Activated naive CD8-positive, alpha-beta T cell treated with anti-CD3 and anti-CD28 coated beads, Interleukin-2, amount 50 U/mL, for 24 hours (primary cell): ENCODE measurements at regions not wholly inside any gene's neighbourhood (a gene's known extent, or its start where the extent isn't known, plus 50 kb on each side); places are given as distances from the start of the nearest gene placed in this dataset.
"Not testable (repeated sequence)": the region's sequence is repeated elsewhere in the genome, so short reads cannot be mapped to it uniquely, and the experiment has no call there.

Source experiments
- ATAC-seq: fragments of 150-1000 bp; cut with Tn5 transposase; one replicate; pipeline ENCODE4 v1.10.0; 2021
- DNase-seq: peaks from one replicate; pipeline ENCODE4 v3.0.0; 2021
- H3K27ac Mint-ChIP-seq: one replicate; pipeline ENCODE4 v1.8.0; 2021; ENCODE audit warnings: mild to moderate bottlenecking, mixed read lengths
- H3K27me3 Mint-ChIP-seq: one replicate; pipeline ENCODE4 v1.8.0; 2021; ENCODE audit warnings: mixed read lengths
- H3K36me3 Mint-ChIP-seq: one replicate; pipeline ENCODE4 v1.8.0; 2021; ENCODE audit warnings: low read depth, mixed read lengths
- H3K4me1 Mint-ChIP-seq: one replicate; pipeline ENCODE4 v1.8.0; 2021; ENCODE audit warnings: mixed read lengths
- H3K4me3 Mint-ChIP-seq: one replicate; pipeline ENCODE4 v1.8.0; 2021; ENCODE audit warnings: mild to moderate bottlenecking, moderate library complexity, mixed read lengths
- H3K9me3 Mint-ChIP-seq: one replicate; pipeline ENCODE4 v1.8.0; 2021; ENCODE audit warnings: mixed read lengths

- H3K27ac Mint-ChIP-seq, result no peak overlapping the region
- ATAC-seq (no peak), DNase-seq (no peak)
- no peaks in the 10 kb centered on the region for H3K9me3 Mint-ChIP-seq
- H3K36me3 Mint-ChIP-seq, result no peaks in the 10 kb centered on the region
- no peak overlapping the region for H3K4me3 Mint-ChIP-seq
- peaks cover 24% of the 10 kb centered on the region for H3K4me1 Mint-ChIP-seq
- peaks cover 3% of the 10 kb centered on the region for H3K27me3 Mint-ChIP-seq
Measured at GRCh38 chr20:23140991-23141390, 54.9 kb upstream of the CD93 start.

GRCh38 chr20:23139984-23140383, 53.9 kb upstream of the CD93 start:
- not testable (repeated sequence) for DNase-seq, H3K27me3 Mint-ChIP-seq, H3K4me3 Mint-ChIP-seq, ATAC-seq, H3K27ac Mint-ChIP-seq, H3K36me3 Mint-ChIP-seq, H3K9me3 Mint-ChIP-seq
- H3K4me1 Mint-ChIP-seq, result peaks cover 24% of the 10 kb centered on the region

- Mint-ChIP-seq H3K27me3 (no peaks in the 10 kb centered on the region), H3K9me3 (no peaks in the 10 kb centered on the region), H3K4me3 (no peak overlapping the region), H3K36me3 (no peaks in the 10 kb centered on the region), H3K4me1 (peaks cover 24% of the 10 kb centered on the region), H3K27ac (no peak overlapping the region)
- ATAC-seq, result no peak
- DNase-seq, result no peak
Measured at GRCh38 chr20:23139524-23139923, 53.4 kb upstream of the CD93 start.

GRCh38 chr20:23138682-23139081, 52.6 kb upstream of the CD93 start:
- H3K9me3 Mint-ChIP-seq, result no peaks in the 10 kb centered on the region
- H3K36me3 Mint-ChIP-seq, result no peaks in the 10 kb centered on the region
- no peak overlapping the region for H3K27ac Mint-ChIP-seq

GRCh38 chr20:23138226-23138625, 52.1 kb upstream of the CD93 start:
- DNase-seq (no peak), ATAC-seq (no peak)
- no peak overlapping the region for H3K4me3 Mint-ChIP-seq
- no peak overlapping the region for H3K27ac Mint-ChIP-seq
- H3K4me1 Mint-ChIP-seq, result peaks cover 16% of the 10 kb centered on the region
- no peaks in the 10 kb centered on the region for H3K36me3 Mint-ChIP-seq
- H3K9me3 Mint-ChIP-seq, result no peaks in the 10 kb centered on the region
- H3K27me3 Mint-ChIP-seq, result no peaks in the 10 kb centered on the region

More at GRCh38 chr20:23138682-23139081, 52.6 kb upstream of the CD93 start:
- Mint-ChIP-seq H3K4me1 (peaks cover 20% of the 10 kb centered on the region), H3K4me3 (no peak overlapping the region), H3K27me3 (no peaks in the 10 kb centered on the region)
- no peak for DNase-seq
- no peak for ATAC-seq

- Mint-ChIP-seq H3K4me1 (peaks cover 5% of the 10 kb centered on the region), H3K27me3 (no peaks in the 10 kb centered on the region)
- no peak for ATAC-seq
Measured at GRCh38 chr20:23136893-23137745, 51.0 kb upstream of the CD93 start.

DNA sequence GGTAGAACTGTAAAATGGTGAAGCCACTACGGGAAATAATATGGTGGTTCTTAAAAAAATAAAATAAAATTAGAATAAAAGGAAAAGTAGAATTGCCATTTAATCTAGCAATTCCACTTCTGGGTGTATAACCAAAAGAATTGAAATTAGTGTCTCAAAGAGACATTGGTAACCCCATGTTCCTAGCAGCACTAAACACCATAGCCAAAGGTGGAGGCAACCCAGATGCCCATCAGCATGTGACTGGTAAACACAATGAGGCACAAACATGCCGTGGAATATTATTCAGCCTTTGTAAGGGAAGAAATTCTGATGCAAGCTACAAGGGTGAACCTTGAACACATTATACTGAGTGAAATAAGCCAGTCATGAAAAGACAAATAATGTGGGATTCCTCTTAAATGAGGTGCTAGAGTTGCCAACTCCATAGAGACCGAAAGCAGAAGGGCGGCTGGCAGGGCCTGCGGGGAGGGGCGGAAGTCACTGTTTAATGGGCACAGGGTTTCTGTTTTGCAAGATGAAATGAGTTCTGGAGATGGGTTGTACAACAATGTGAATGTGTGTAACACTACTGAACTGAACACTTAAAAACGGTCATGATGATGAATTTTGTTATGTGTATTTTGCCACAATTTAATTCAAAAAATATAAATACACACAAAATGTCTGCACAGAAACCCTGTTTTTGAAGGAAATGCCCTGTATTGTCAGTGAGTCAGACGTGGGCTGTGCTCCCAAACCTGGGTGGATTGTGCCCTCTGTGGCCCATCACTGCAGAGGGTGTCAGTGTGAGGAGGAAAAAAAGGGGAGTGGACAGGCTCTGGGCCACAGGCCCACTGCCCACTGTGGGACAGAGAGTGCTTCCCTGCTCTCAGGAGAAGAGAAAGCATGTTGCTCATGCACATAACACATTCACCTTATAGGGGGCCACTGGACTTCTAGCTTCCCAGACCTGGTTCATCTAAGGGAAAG, 49.6 kb upstream of the CD93 start:
- no peak overlapping the region for H3K4me3 Mint-ChIP-seq
- ATAC-seq (no peak), DNase-seq (no peak)
- H3K27ac Mint-ChIP-seq, result no peak overlapping the region
- H3K27me3 Mint-ChIP-seq, result no peaks in the 10 kb centered on the region
- H3K4me1 Mint-ChIP-seq, result no peaks in the 10 kb centered on the region
- no peaks in the 10 kb centered on the region for H3K36me3 Mint-ChIP-seq
- H3K9me3 Mint-ChIP-seq, result no peaks in the 10 kb centered on the region

More at GRCh38 chr20:23136893-23137745, 51.0 kb upstream of the CD93 start:
- DNase-seq, result no peak
- Mint-ChIP-seq H3K27ac (no peak overlapping the region), H3K36me3 (no peaks in the 10 kb centered on the region), H3K9me3 (no peaks in the 10 kb centered on the region), H3K4me3 (no peak overlapping the region)
